Thoracic aorta (tissue), 2 donors: ENCODE measurements at regions not wholly inside any gene's neighbourhood (a gene's known extent, or its start where the extent isn't known, plus 50 kb on each side); places are given as distances from the start of the nearest gene placed in this dataset.

Experiments used
- ATAC-seq: fragments of 150-250 bp; one replicate; pipeline ENCODE4 v1.8.0; 2017; ENCODE audit warnings: low read depth; ENCODE audit not compliant: insufficient number of reproducible peaks, low FRiP score
- DNase-seq: peaks from one replicate; pipeline ENCODE4 v3.0.0-alpha.2; 2020; ENCODE audit warnings: low spot score
- H3K27ac ChIP-seq, 2 donors: fragments of 200-600 bp; sonication (generic); 1 replicate in 1 of 2; 2 replicates in 1 of 2; pipeline ENCODE4 v1.5.1; 2016; ENCODE audit warnings: mild to moderate bottlenecking in 2 of 2, moderate library complexity in 2 of 2
- H3K27me3 ChIP-seq: fragments of 200-600 bp; sonication (generic); replicated peaks from 2 replicates; pipeline ENCODE4 v1.6.0; 2016; ENCODE audit warnings: mild to moderate bottlenecking; ENCODE audit not compliant: insufficient read depth
- H3K36me3 ChIP-seq: fragments of 200-600 bp; sonication (generic); one replicate; pipeline ENCODE4 v1.5.1; 2016
- H3K4me1 ChIP-seq, 2 donors: fragments of 200-600 bp; sonication (generic); 1 replicate in 1 of 2; 2 replicates in 1 of 2; pipeline versions ENCODE4 v1.5.1 to v1.6.0; 2016; ENCODE audit warnings: low read depth in 2 of 2, mild to moderate bottlenecking in 1 of 2; ENCODE audit not compliant: control insufficient read depth in 1 of 2
- H3K4me3 ChIP-seq: fragments of 200-600 bp; sonication (generic); 2 replicates; pipeline ENCODE4 v1.5.1; 2016; ENCODE audit warnings: mild to moderate bottlenecking
- H3K9me3 ChIP-seq: fragments of 200-600 bp; sonication (generic); 2 replicates; pipeline ENCODE4 v1.5.1; 2016
- TF ChIP-seq, protein P1 (sequence below): fragments of 200-600 bp; sonication (generic); IDR thresholded peaks from one replicate; pipeline ENCODE4 v1.5.1; 2019; ENCODE audit warnings: antibody characterized with exemption

DNA sequence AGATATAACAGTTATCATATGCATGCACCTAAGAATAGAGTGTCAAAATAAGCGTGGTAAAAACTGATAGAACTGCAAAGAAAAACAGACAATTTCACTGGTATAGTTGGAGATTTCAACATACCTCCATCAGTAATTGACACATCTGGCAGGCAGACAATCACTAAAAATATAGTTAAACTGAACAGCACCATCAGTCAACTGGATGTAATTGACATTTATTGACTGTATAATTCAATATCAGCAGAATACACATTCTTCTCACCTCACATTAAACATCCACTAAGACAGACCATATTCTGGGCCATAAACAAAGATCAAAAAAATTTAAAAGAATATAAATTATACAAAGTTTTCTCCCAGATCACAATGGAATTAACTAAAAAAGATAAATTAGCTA, 378.5 kb upstream of the RGPD4 start:
- Histone ChIP-seq H3K4me3 (no peak overlapping the region), H3K27me3 (no peaks in the 10 kb centered on the region), H3K4me1 (no peaks in the 10 kb centered on the region), H3K36me3 (no peaks in the 10 kb centered on the region), H3K27ac (no peak overlapping the region), H3K9me3 (no peaks in the 10 kb centered on the region)
- TF ChIP-seq, protein P1, sequence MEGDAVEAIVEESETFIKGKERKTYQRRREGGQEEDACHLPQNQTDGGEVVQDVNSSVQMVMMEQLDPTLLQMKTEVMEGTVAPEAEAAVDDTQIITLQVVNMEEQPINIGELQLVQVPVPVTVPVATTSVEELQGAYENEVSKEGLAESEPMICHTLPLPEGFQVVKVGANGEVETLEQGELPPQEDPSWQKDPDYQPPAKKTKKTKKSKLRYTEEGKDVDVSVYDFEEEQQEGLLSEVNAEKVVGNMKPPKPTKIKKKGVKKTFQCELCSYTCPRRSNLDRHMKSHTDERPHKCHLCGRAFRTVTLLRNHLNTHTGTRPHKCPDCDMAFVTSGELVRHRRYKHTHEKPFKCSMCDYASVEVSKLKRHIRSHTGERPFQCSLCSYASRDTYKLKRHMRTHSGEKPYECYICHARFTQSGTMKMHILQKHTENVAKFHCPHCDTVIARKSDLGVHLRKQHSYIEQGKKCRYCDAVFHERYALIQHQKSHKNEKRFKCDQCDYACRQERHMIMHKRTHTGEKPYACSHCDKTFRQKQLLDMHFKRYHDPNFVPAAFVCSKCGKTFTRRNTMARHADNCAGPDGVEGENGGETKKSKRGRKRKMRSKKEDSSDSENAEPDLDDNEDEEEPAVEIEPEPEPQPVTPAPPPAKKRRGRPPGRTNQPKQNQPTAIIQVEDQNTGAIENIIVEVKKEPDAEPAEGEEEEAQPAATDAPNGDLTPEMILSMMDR = no peak
- ATAC-seq = no peak
- DNase-seq = no peak

DNA sequence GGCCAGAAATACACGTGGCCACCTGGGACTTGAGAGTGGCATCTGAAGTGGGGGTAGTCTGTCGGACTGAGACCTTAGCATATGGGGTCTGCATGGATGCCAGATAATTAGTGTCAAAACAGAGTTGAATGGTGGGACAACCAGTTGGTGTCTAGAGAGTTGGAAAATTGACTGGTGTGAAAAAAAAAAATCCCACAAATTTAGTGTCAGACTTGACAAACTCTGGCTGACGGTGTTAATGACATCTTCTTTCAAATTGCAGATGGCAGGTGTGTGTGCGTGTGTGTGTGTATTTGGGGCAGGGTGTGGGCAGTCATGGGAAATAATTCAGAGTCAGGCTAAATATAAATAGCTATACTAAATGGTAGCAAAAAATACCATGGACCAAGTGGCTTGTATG, 365.4 kb upstream of the RGPD4 start:
- Histone ChIP-seq H3K27ac (no peak overlapping the region), H3K9me3 (no peaks in the 10 kb centered on the region), H3K27me3 (no peaks in the 10 kb centered on the region), H3K36me3 (no peaks in the 10 kb centered on the region), H3K4me3 (no peak overlapping the region), H3K4me1 (no peaks in the 10 kb centered on the region)
- ATAC-seq (no peak), DNase-seq (no peak)
- TF ChIP-seq, protein P1 = no peak

GRCh38 chr2:107462181-107462580, 364.5 kb upstream of the RGPD4 start:
- no peaks in the 10 kb centered on the region for H3K27me3 ChIP-seq
- no peak overlapping the region for H3K27ac ChIP-seq
- DNase-seq = no peak
- ATAC-seq = no peak
- H3K9me3 ChIP-seq = no peaks in the 10 kb centered on the region
- TF ChIP-seq, protein P1 = no peak
- no peak overlapping the region for H3K4me3 ChIP-seq
- no peaks in the 10 kb centered on the region for H3K36me3 ChIP-seq
- peaks cover 6% of the 10 kb centered on the region in 2 donors for H3K4me1 ChIP-seq

GRCh38 chr2:107466241-107466640, 360.5 kb upstream of the RGPD4 start:
- no peaks in the 10 kb centered on the region for H3K27me3 ChIP-seq
- H3K36me3 ChIP-seq = no peaks in the 10 kb centered on the region
- no peaks in the 10 kb centered on the region for H3K9me3 ChIP-seq
- TF ChIP-seq, protein P1 = no peak
- H3K4me3 ChIP-seq = no peak overlapping the region
- DNase-seq (no peak), ATAC-seq (no peak)
- no peak overlapping the region for H3K27ac ChIP-seq
- H3K4me1 ChIP-seq = peaks cover 10% of the 10 kb centered on the region in 2 donors

DNA sequence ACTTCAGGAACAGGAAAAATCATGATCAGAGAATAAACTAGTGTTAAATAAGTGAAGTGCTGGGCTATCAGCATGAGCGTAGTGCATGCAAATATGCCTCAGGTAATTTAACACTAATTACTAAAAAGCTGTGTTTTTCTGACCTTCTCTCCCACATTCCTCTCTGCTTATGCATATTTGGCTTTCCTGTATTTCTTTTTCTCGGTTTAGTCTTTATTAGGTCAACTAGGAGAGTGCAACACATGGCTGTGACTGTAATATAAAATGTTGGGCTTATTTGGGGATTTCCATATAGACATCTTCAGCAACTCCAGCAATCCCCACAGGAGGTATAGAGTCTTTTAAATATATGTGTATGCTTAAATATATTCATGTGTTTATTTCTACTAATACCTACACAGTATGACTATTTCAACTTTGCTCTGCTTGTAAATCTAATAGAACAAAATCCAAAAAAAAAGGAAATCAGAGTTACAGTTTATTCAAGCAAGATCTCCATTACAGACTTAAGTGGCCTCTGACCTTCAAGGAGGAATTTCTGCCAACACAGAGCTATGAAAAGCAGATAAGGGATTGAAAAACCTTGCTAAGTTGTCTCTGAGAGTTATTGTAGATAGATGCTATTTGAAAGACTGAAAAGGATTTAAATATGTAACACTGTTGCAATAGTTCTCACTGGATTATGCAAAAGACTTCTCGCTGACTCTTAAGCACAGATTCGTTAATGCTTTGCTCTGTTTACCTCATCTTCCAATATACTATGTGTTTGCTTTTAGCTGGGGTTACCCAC, 359.5 kb upstream of the RGPD4 start:
- no peak overlapping the region for H3K27ac ChIP-seq
- ATAC-seq (no peak), DNase-seq (no peak)
- no peaks in the 10 kb centered on the region for H3K36me3 ChIP-seq
- TF ChIP-seq, protein P1 = no peak
- no peaks in the 10 kb centered on the region for H3K27me3 ChIP-seq
- H3K9me3 ChIP-seq = no peaks in the 10 kb centered on the region
- peaks cover 10% of the 10 kb centered on the region in 2 donors for H3K4me1 ChIP-seq
- H3K4me3 ChIP-seq = no peak overlapping the region
